LNCAP (cell line): ENCODE measurements at regions not wholly inside any gene's neighbourhood (a gene's known extent, or its start where the extent isn't known, plus 50 kb on each side); places are given as distances from the start of the nearest gene placed in this dataset.

Experiments used
- CTCF ChIP-seq: fragments of 450-650 bp; IDR thresholded peaks from 2 replicates; pipeline ENCODE4 v1.5.1; 2017; ENCODE audit warnings: mild to moderate bottlenecking

- TF ChIP-seq CTCF = no peak
These were observed 81.0 kb upstream of the PCDH10 start for GRCh38 chr4:133068083-133068482.

DNA sequence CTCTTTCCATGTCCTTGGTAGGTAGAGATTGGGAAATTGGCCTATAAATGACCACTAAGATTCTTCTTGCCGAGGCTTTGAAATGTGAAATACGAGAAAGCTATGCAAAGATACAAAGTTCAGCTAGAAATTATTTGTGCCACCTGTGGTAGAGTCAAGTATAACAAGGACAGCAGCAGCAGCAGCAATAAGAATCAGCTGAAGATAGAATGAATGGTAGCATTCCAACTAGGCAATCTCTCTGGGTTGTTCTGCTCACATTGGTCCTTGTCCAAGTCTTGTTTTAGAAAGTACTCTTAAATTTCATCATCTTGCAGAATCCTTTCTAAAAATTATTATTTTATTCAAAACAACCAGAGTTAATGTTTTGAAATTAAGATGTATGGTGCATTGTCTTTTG, 67.8 kb upstream of the PCDH10 start:
- TF ChIP-seq CTCF = no peak

GRCh38 chr4:133084421-133084820, 64.7 kb upstream of the PCDH10 start:
- no peak for TF ChIP-seq CTCF

- no peak for TF ChIP-seq CTCF
These were observed 53.5 kb upstream of the PCDH10 start for GRCh38 chr4:133095591-133095990.

DNA sequence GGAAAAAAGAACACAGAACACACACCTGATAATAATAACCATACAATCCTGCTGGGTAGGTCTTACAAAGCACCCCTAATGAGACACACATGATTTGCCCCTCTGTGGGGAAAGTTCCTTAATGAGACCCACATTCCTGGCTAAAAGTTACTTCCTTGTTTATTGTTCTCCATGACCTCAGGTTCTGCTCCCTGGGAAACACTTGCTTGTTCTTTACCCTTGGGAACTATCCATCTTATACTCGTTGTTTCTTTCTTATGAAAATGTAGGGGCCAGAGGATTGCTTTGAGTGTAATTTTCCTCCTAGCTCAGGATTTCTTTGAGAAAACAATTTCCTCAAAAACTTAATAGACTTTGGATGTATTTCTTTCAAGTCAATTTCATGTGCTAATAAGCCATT, 52.1 kb upstream of the PCDH10 start:
- no peak for TF ChIP-seq CTCF
